IPS-20b (cell line): ENCODE measurements at regions not wholly inside any gene's neighbourhood (a gene's known extent, or its start where the extent isn't known, plus 50 kb on each side); places are given as distances from the start of the nearest gene placed in this dataset.

Experiments used
- H3K27ac ChIP-seq: one replicate; pipeline ENCODE4 v1.5.1; 2013; ENCODE audit warnings: low read length
- H3K27me3 ChIP-seq: 2 replicates; pipeline ENCODE4 v1.6.1; 2013; ENCODE audit warnings: mild to moderate bottlenecking, low read length, inconsistent platforms; ENCODE audit not compliant: insufficient read depth
- H3K36me3 ChIP-seq: 2 replicates; pipeline ENCODE4 v1.6.1; 2013; ENCODE audit warnings: low read depth, mild to moderate bottlenecking, inconsistent platforms, low read length, moderate library complexity; ENCODE audit not compliant: insufficient read depth
- H3K4me1 ChIP-seq: 2 replicates; pipeline ENCODE4 v1.6.1; 2013; ENCODE audit warnings: mild to moderate bottlenecking, control low read depth, inconsistent platforms, low read length, moderate library complexity; ENCODE audit not compliant: insufficient read depth
- H3K4me3 ChIP-seq: 2 replicates; pipeline ENCODE4 v1.5.1; 2013; ENCODE audit warnings: mild to moderate bottlenecking, low read length, inconsistent platforms
- H3K9ac ChIP-seq: 2 replicates; pipeline ENCODE4 v1.6.1; 2013; ENCODE audit warnings: low read depth, mild to moderate bottlenecking, inconsistent platforms, low read length, moderate library complexity
- H3K9me3 ChIP-seq: 2 replicates; pipeline ENCODE4 v1.6.1; 2013; ENCODE audit warnings: mild to moderate bottlenecking, low read depth, low read length, inconsistent platforms; ENCODE audit not compliant: insufficient read depth

GRCh38 chr1:62917314-62917713, 133.4 kb downstream of the ATG4C start:
- no peak overlapping the region for H3K4me3 ChIP-seq
- no peaks in the 10 kb centered on the region for H3K36me3 ChIP-seq
- H3K9me3 ChIP-seq, result no peaks in the 10 kb centered on the region
- no peak overlapping the region for H3K9ac ChIP-seq
- peaks cover 10% of the 10 kb centered on the region for H3K4me1 ChIP-seq
- H3K27ac ChIP-seq, result no peak overlapping the region
- no peaks in the 10 kb centered on the region for H3K27me3 ChIP-seq

GRCh38 chr1:62917805-62918204, 133.9 kb downstream of the ATG4C start:
- Histone ChIP-seq H3K27me3 (no peaks in the 10 kb centered on the region), H3K27ac (no peak overlapping the region), H3K9me3 (no peaks in the 10 kb centered on the region), H3K4me1 (peaks cover 10% of the 10 kb centered on the region), H3K4me3 (no peak overlapping the region), H3K36me3 (no peaks in the 10 kb centered on the region), H3K9ac (no peak overlapping the region)

- no peak overlapping the region for H3K4me3 ChIP-seq
- H3K27me3 ChIP-seq, result no peaks in the 10 kb centered on the region
- H3K36me3 ChIP-seq, result no peaks in the 10 kb centered on the region
- H3K9me3 ChIP-seq, result no peaks in the 10 kb centered on the region
- H3K4me1 ChIP-seq, result peaks cover 10% of the 10 kb centered on the region
- no peak overlapping the region for H3K9ac ChIP-seq
- H3K27ac ChIP-seq, result no peak overlapping the region
Measured at GRCh38 chr1:62918700-62919099, 134.8 kb downstream of the ATG4C start.

GRCh38 chr1:62922006-62922405, 138.1 kb downstream of the ATG4C start:
- no peaks in the 10 kb centered on the region for H3K27me3 ChIP-seq
- H3K4me1 ChIP-seq, result peaks cover 10% of the 10 kb centered on the region
- no peak overlapping the region for H3K4me3 ChIP-seq
- no peak overlapping the region for H3K9ac ChIP-seq
- no peaks in the 10 kb centered on the region for H3K36me3 ChIP-seq
- H3K9me3 ChIP-seq, result no peaks in the 10 kb centered on the region
- H3K27ac ChIP-seq, result no peak overlapping the region

- Histone ChIP-seq H3K27ac (no peak overlapping the region), H3K27me3 (no peaks in the 10 kb centered on the region), H3K36me3 (no peaks in the 10 kb centered on the region), H3K9me3 (no peaks in the 10 kb centered on the region), H3K9ac (no peak overlapping the region), H3K4me1 (no peaks in the 10 kb centered on the region), H3K4me3 (no peak overlapping the region)
Measured at GRCh38 chr1:62924983-62925790, 141.3 kb downstream of the ATG4C start.

- Histone ChIP-seq H3K4me1 (no peaks in the 10 kb centered on the region), H3K36me3 (no peaks in the 10 kb centered on the region), H3K27me3 (no peaks in the 10 kb centered on the region)
Measured at GRCh38 chr1:62926681-62927252, 142.8 kb downstream of the ATG4C start.

GRCh38 chr1:62928885-62929284, 145.0 kb downstream of the ATG4C start:
- Histone ChIP-seq H3K4me1 (no peaks in the 10 kb centered on the region), H3K27ac (no peak overlapping the region), H3K27me3 (no peaks in the 10 kb centered on the region), H3K36me3 (no peaks in the 10 kb centered on the region), H3K4me3 (no peak overlapping the region), H3K9ac (no peak overlapping the region), H3K9me3 (no peaks in the 10 kb centered on the region)

More at GRCh38 chr1:62926681-62927252, 142.8 kb downstream of the ATG4C start:
- Histone ChIP-seq H3K27ac (no peak overlapping the region), H3K9me3 (no peaks in the 10 kb centered on the region), H3K4me3 (no peak overlapping the region), H3K9ac (no peak overlapping the region)

- H3K9ac ChIP-seq, result no peak overlapping the region
- no peaks in the 10 kb centered on the region for H3K9me3 ChIP-seq
- H3K27me3 ChIP-seq, result no peaks in the 10 kb centered on the region
- H3K36me3 ChIP-seq, result no peaks in the 10 kb centered on the region
- H3K27ac ChIP-seq, result no peak overlapping the region
- H3K4me3 ChIP-seq, result no peak overlapping the region
- no peaks in the 10 kb centered on the region for H3K4me1 ChIP-seq
Measured at GRCh38 chr1:62937634-62938296, 153.8 kb downstream of the ATG4C start.

GRCh38 chr1:62941780-62942179, 157.8 kb downstream of the ATG4C start:
- Histone ChIP-seq H3K9ac (no peak overlapping the region), H3K27me3 (no peaks in the 10 kb centered on the region), H3K4me1 (no peaks in the 10 kb centered on the region), H3K4me3 (no peak overlapping the region), H3K9me3 (no peaks in the 10 kb centered on the region), H3K27ac (no peak overlapping the region), H3K36me3 (no peaks in the 10 kb centered on the region)

- Histone ChIP-seq H3K27me3 (no peaks in the 10 kb centered on the region), H3K4me1 (no peaks in the 10 kb centered on the region), H3K9ac (no peak overlapping the region), H3K27ac (no peak overlapping the region), H3K9me3 (no peaks in the 10 kb centered on the region), H3K36me3 (no peaks in the 10 kb centered on the region), H3K4me3 (no peak overlapping the region)
Measured at GRCh38 chr1:62946511-62946910, 162.6 kb downstream of the ATG4C start.

GRCh38 chr1:62951428-62951827, 167.5 kb downstream of the ATG4C start:
- Histone ChIP-seq H3K27ac (no peak overlapping the region), H3K36me3 (no peaks in the 10 kb centered on the region), H3K27me3 (no peaks in the 10 kb centered on the region), H3K4me3 (no peak overlapping the region), H3K9me3 (no peaks in the 10 kb centered on the region), H3K9ac (no peak overlapping the region), H3K4me1 (peaks cover 9% of the 10 kb centered on the region; the same call in 1 of the 2 replicates)

GRCh38 chr1:62952596-62952995, 168.7 kb downstream of the ATG4C start:
- Histone ChIP-seq H3K9ac (no peak overlapping the region), H3K27me3 (no peaks in the 10 kb centered on the region), H3K4me3 (no peak overlapping the region), H3K36me3 (no peaks in the 10 kb centered on the region), H3K4me1 (peaks cover 9% of the 10 kb centered on the region; the same call in 1 of the 2 replicates), H3K27ac (no peak overlapping the region), H3K9me3 (no peaks in the 10 kb centered on the region)
